ES-I3 (cell line): ENCODE measurements at regions not wholly inside any gene's neighbourhood (a gene's known extent, or its start where the extent isn't known, plus 50 kb on each side); places are given as distances from the start of the nearest gene placed in this dataset.

Source experiments
- H3K36me3 ChIP-seq: 2 replicates; pipeline ENCODE4 v1.6.1; 2013; ENCODE audit warnings: mild to moderate bottlenecking, low read length, control low read depth, moderate library complexity; ENCODE audit not compliant: insufficient read depth
- H3K4me1 ChIP-seq: 2 replicates; pipeline ENCODE4 v1.6.1; 2013; ENCODE audit warnings: mild to moderate bottlenecking, control low read depth, low read length; ENCODE audit not compliant: insufficient read depth
- H3K9ac ChIP-seq: 2 replicates; pipeline ENCODE4 v1.6.1; 2013; ENCODE audit warnings: low read depth, mild to moderate bottlenecking, low read length, moderate library complexity
- H3K9me3 ChIP-seq: 2 replicates; pipeline ENCODE4 v1.6.1; 2013; ENCODE audit warnings: mild to moderate bottlenecking, low read length, moderate library complexity; ENCODE audit not compliant: control insufficient read depth, insufficient read depth

- no peaks in the 10 kb centered on the region for H3K36me3 ChIP-seq
- H3K9me3 ChIP-seq: no peaks in the 10 kb centered on the region
- no peak overlapping the region for H3K9ac ChIP-seq
- H3K4me1 ChIP-seq: no peaks in the 10 kb centered on the region
These were observed 269.0 kb upstream of the PHF14 start for GRCh38 chr7:10704653-10705052.

- H3K4me1 ChIP-seq: no peaks in the 10 kb centered on the region
These were observed 266.7 kb upstream of the PHF14 start for GRCh38 chr7:10706875-10707493.

GRCh38 chr7:10707519-10707918 is 266.2 kb upstream of the PHF14 start:
- no peaks in the 10 kb centered on the region for H3K36me3 ChIP-seq
- H3K9me3 ChIP-seq: no peaks in the 10 kb centered on the region
- no peak overlapping the region for H3K9ac ChIP-seq
- H3K4me1 ChIP-seq: no peaks in the 10 kb centered on the region

More at GRCh38 chr7:10706875-10707493, 266.7 kb upstream of the PHF14 start:
- Histone ChIP-seq H3K9me3 (no peaks in the 10 kb centered on the region), H3K36me3 (no peaks in the 10 kb centered on the region), H3K9ac (no peak overlapping the region)

- H3K36me3 ChIP-seq: no peaks in the 10 kb centered on the region
- no peaks in the 10 kb centered on the region for H3K9me3 ChIP-seq
- no peaks in the 10 kb centered on the region for H3K4me1 ChIP-seq
- no peak overlapping the region for H3K9ac ChIP-seq
These were observed 265.2 kb upstream of the PHF14 start for GRCh38 chr7:10708447-10708846.

- H3K9ac ChIP-seq: no peak overlapping the region
- no peaks in the 10 kb centered on the region for H3K4me1 ChIP-seq
- H3K36me3 ChIP-seq: no peaks in the 10 kb centered on the region
- H3K9me3 ChIP-seq: no peaks in the 10 kb centered on the region
These were observed 254.9 kb upstream of the PHF14 start for GRCh38 chr7:10718768-10719167.

- no peaks in the 10 kb centered on the region for H3K9me3 ChIP-seq
- no peaks in the 10 kb centered on the region for H3K4me1 ChIP-seq
- no peak overlapping the region for H3K9ac ChIP-seq
- H3K36me3 ChIP-seq: no peaks in the 10 kb centered on the region
These were observed 253.6 kb upstream of the PHF14 start for GRCh38 chr7:10720042-10720441.

GRCh38 chr7:10721289-10721688 is 252.4 kb upstream of the PHF14 start:
- H3K9ac ChIP-seq: no peak overlapping the region
- H3K4me1 ChIP-seq: no peaks in the 10 kb centered on the region
- no peaks in the 10 kb centered on the region for H3K36me3 ChIP-seq
- H3K9me3 ChIP-seq: no peaks in the 10 kb centered on the region

GRCh38 chr7:10723832-10724231 is 249.8 kb upstream of the PHF14 start:
- Histone ChIP-seq H3K36me3 (no peaks in the 10 kb centered on the region), H3K4me1 (no peaks in the 10 kb centered on the region), H3K9ac (no peak overlapping the region), H3K9me3 (no peaks in the 10 kb centered on the region)

GRCh38 chr7:10724449-10724848 is 249.2 kb upstream of the PHF14 start:
- H3K9me3 ChIP-seq: no peaks in the 10 kb centered on the region
- no peaks in the 10 kb centered on the region for H3K4me1 ChIP-seq
- H3K9ac ChIP-seq: no peak overlapping the region
- no peaks in the 10 kb centered on the region for H3K36me3 ChIP-seq

- no peak overlapping the region for H3K9ac ChIP-seq
- H3K9me3 ChIP-seq: no peaks in the 10 kb centered on the region
- no peaks in the 10 kb centered on the region for H3K4me1 ChIP-seq
- no peaks in the 10 kb centered on the region; the same call in 1 of the 2 replicates for H3K36me3 ChIP-seq
These were observed 246.0 kb upstream of the PHF14 start for GRCh38 chr7:10727636-10728035.

- no peaks in the 10 kb centered on the region for H3K4me1 ChIP-seq
- H3K9me3 ChIP-seq: no peaks in the 10 kb centered on the region
- H3K9ac ChIP-seq: no peak overlapping the region
- H3K36me3 ChIP-seq: no peaks in the 10 kb centered on the region; the same call in 1 of the 2 replicates
These were observed 242.4 kb upstream of the PHF14 start for GRCh38 chr7:10731253-10731773.

GRCh38 chr7:10733747-10734146 is 239.9 kb upstream of the PHF14 start:
- Histone ChIP-seq H3K36me3 (no peaks in the 10 kb centered on the region; the same call in 1 of the 2 replicates), H3K4me1 (no peaks in the 10 kb centered on the region), H3K9ac (no peak overlapping the region), H3K9me3 (no peaks in the 10 kb centered on the region)

- Histone ChIP-seq H3K9ac (no peak overlapping the region), H3K36me3 (no peaks in the 10 kb centered on the region; the same call in 1 of the 2 replicates), H3K4me1 (no peaks in the 10 kb centered on the region), H3K9me3 (no peaks in the 10 kb centered on the region)
These were observed 239.1 kb upstream of the PHF14 start for GRCh38 chr7:10734595-10734994.

GRCh38 chr7:10739401-10739800 is 234.3 kb upstream of the PHF14 start:
- Histone ChIP-seq H3K36me3 (no peaks in the 10 kb centered on the region), H3K9ac (no peak overlapping the region), H3K9me3 (no peaks in the 10 kb centered on the region), H3K4me1 (no peaks in the 10 kb centered on the region)

- Histone ChIP-seq H3K9ac (no peak overlapping the region), H3K9me3 (no peaks in the 10 kb centered on the region), H3K4me1 (no peaks in the 10 kb centered on the region), H3K36me3 (no peaks in the 10 kb centered on the region)
These were observed 232.9 kb upstream of the PHF14 start for GRCh38 chr7:10740805-10741204.
